KBM-7 (cell line): ENCODE measurements at regions not wholly inside any gene's neighbourhood (a gene's known extent, or its start where the extent isn't known, plus 50 kb on each side); places are given as distances from the start of the nearest gene placed in this dataset.

Experiments used
- DNase-seq: peaks from one replicate; pipeline ENCODE4 v3.0.0-alpha.2; 2015
- in situ Hi-C: fragments of 300-500 bp; cut with MboI; formaldehyde crosslinking; loops from 2 replicates; pipeline ENCODE4 v1.14.3; 2020; ENCODE audit warnings: low sequenced_read_pairs, low pct_unique_long_range_greater_than_20kb, mixed read lengths

DNA sequence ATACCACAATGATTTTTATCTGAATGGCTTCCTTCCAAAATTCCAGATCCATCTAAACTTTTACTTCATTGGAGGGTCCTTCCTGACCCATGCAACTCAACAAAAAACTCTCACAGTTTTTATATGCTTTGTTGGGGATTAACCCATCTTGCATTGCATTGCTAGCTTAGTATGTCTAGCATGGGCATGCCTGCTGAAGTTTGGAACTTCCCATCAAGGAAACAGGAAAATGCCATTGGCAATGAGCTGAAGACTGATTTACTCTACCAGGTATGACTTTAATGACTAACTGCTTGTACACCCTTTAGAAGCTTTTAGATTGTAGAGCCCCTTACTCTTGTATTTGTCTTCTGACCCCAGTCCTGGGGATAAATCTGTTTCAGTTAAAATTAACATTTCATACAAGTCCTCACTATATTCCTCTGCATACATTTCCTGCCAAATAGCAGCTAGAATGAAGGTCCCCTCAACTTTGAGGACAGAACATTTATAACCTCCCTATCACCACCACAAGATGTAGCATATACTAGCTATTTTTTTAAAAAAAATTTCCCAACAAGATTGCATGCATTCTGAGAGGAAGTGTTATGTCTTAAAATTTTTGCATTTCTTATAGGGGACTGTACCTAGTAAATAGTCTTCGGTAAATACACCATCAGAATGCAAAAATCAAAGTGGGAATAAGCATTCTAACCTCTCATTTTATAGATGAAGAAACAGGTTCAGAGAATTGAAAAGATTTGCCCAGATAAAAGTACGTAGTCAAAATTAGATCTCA, 52.5 kb upstream of the ATXN3L start:
- in situ Hi-C loops = no loop called here
- no peak for DNase-seq

DNA sequence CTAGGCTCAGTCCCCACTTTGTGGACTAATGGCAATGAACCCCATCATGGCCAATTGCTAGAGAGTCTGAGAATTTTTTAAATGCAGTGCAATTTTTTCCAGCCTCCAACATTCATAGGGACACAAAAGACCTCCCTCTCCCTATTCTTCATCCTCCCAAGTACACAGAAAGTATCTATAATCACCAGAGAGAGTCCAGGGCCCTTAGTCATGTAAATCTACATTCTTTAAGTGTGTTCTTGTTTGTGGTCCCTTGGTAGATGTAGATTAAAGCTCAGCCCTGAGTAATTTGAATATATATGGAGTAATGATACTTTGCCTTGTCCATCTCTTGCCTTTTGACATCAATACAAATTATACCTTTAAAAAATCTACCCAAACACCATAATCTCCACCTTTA, 51.3 kb upstream of the ATXN3L start:
- in situ Hi-C loops = no loop called here
- no peak for DNase-seq

DNA sequence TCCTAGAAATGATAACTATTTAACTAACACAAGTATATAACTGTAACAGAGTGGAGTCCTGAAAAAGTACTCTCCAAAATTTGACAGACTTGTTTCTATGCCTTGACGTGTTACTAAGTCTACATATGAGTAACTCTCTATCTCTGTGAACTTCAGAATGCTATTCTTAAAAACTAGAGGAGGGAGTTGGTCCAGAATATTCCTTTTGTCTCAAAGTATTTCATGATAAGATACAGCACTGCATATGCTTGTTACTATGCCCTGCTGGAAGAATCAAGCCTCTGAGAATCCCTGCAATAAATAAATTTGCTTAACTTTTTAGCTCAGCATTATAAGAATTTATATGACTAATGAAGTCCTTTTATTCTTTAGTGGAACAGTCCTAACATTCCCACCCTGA, 50.9 kb upstream of the ATXN3L start:
- in situ Hi-C loops = no loop called here

More for the DNA sequence above, 50.9 kb upstream of the ATXN3L start:
- no peak for DNase-seq
